Mucosa of gallbladder (tissue), 1 donor: ENCODE measurements at regions not wholly inside any gene's neighbourhood (a gene's known extent, or its start where the extent isn't known, plus 50 kb on each side); places are given as distances from the start of the nearest gene placed in this dataset.

Source experiments
- DNase-seq: peaks from one replicate; pipeline ENCODE4 v3.0.0-alpha.2; 2020; ENCODE audit warnings: low spot score
- donor health status: DM: no; HTN: no; CAD: no.

DNA sequence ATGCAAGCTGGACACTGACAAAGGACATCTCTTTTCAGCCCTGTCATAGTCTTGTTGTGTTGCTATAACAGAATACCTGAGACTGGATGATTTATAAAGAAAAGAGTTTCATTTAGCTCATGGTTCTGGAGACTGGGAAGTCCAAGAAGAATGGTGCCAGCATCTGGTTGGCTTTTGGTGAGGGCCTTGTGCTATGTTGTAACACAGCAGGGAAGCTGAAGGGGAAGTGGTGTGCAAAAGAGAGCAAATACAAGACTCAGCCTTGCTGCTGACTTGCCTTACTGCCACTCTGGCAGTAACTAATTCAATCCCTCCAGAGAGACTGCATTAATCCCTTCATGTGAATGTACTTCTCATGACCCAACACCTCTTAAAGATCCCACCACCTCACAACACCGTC is 356.3 kb upstream of the PROK2 start:
- no peak for DNase-seq

- no peak for DNase-seq
Measured at GRCh38 chr3:72139316-72139715, 354.4 kb upstream of the PROK2 start.

GRCh38 chr3:72137865-72138861 is 353.2 kb upstream of the PROK2 start:
- no peak for DNase-seq

DNA sequence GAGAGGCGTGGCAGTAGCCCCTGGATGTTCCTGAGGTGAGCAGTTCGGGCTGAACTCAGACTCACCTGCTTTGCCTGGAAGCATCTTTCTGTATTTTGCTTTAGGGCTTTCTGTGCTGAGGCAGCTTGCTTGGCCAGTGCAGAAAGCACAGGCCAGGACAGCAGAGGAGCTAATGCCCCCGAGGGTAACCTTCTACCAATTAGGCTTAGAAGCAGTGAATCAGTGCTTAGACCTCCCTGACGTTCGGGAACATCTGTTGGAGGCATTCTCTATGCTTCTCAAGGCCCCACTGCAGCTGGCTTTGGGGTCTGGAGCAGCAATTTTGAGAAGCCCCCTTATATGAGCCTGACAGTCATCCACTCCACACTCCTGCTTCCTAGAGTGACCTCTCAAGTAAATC is 350.7 kb upstream of the PROK2 start:
- no peak for DNase-seq

GRCh38 chr3:72134989-72135451 is 350.1 kb upstream of the PROK2 start:
- no peak for DNase-seq

GRCh38 chr3:72133329-72134011 is 348.5 kb upstream of the PROK2 start:
- peak; percentile 28 for DNase-seq

DNA sequence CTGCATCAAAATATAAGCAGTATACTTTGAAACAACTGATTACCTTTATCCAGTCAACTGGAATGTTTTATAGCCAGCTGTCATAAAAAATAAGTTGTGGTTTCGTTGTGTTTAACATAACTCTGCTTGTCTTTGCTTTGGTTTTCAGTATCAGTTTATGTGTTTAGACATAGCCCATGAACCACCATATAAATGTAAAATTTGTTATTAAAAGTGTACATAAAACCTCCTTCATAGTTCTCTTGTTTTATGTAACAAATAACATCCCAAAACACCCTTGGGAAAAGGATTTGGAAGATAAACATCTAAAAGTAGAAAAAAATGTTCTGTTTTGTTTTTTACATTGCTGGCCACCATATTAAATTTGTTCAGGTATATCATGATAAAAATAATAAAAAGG is 347.0 kb upstream of the PROK2 start:
- no peak for DNase-seq

- DNase-seq, result no peak
Measured at GRCh38 chr3:72130565-72130964, 345.6 kb upstream of the PROK2 start.

GRCh38 chr3:72129501-72130094 is 344.6 kb upstream of the PROK2 start:
- no peak for DNase-seq

DNA sequence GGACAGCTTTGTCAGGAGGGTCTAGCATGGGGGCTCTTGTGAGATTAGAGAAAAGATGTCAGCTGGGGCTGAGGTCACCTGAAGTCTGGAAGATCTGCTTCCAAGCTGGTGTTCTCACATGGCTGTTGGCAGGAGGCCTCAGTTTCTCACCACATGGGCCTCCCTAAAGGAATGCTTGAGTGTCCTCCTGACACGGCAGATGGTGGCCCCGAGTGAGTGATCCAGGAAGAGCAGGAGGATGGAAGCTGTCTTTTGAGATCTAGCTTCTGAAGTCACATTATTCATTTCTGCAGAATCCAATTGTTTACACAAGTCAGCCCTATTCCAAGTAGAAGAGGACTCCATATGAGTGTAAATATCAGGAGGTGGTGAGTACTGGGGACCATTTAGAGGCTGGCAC is 344.0 kb upstream of the PROK2 start:
- no peak for DNase-seq

DNA sequence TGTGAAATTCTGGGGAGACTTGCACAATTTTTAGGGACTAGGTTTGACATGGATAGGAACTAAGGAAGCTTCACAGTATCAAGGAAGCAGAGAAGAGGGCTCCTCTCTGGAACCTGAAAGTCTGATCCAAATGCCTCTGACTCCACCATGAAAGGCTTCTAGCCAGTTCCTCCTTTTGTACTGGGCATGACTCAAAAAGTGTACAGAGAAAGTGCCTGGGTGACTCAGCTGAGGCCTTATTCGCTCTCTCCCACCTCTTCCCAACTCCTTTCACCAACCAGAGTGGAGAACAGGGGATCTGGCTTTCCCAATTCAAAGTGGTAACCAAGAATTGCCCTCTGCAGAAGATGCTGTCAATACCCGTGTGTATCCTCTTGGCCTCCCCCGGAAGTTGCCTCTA is 342.9 kb upstream of the PROK2 start:
- no peak for DNase-seq

DNA sequence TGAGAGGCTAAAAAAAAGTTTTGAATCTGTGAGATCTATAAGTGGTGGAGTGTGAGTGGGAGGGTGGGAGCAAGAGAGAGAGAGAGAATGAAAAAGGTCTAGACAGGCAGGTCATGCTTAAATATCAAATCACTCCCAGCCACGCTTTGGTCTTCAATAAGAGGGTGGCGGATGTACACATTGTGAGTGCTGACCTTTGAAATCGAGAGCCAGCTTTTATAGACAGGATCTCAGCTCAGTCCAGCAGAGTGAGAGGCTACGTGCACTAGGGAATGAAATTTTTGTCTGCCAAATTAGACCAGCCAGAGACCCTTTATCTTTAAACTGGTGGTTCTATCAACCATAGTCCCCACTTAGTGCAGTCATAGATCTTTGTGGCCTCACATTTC is 342.3 kb upstream of the PROK2 start:
- DNase-seq, result no peak

- no peak for DNase-seq
Measured at GRCh38 chr3:72126441-72127223, 341.7 kb upstream of the PROK2 start.

DNA sequence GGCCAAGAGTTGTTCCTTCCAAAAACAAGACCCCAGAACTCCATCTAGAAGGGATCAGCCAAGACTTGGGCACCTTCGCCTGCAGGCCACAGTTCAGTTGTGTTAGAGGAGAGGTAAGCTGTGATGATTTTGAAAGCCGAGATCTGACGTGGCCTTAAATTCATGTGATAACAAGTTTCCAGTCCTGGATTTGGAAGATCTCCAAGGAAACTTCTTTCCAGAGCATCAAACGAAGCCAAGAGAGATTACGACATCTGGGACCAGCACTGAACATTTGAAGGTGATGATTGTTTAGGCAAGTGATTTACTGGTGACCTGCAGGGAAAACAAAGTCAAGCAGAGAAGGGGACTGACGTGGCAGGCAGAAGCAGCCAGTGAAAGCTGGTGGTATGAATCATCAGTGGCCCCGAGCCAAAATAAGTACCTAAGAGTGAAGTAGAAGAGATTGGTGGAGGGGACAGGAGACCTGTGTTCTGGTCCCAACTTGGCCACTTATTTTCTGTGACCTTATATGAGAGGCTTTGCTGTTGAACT is 339.0 kb upstream of the PROK2 start:
- peak; percentile 86 for DNase-seq

DNA sequence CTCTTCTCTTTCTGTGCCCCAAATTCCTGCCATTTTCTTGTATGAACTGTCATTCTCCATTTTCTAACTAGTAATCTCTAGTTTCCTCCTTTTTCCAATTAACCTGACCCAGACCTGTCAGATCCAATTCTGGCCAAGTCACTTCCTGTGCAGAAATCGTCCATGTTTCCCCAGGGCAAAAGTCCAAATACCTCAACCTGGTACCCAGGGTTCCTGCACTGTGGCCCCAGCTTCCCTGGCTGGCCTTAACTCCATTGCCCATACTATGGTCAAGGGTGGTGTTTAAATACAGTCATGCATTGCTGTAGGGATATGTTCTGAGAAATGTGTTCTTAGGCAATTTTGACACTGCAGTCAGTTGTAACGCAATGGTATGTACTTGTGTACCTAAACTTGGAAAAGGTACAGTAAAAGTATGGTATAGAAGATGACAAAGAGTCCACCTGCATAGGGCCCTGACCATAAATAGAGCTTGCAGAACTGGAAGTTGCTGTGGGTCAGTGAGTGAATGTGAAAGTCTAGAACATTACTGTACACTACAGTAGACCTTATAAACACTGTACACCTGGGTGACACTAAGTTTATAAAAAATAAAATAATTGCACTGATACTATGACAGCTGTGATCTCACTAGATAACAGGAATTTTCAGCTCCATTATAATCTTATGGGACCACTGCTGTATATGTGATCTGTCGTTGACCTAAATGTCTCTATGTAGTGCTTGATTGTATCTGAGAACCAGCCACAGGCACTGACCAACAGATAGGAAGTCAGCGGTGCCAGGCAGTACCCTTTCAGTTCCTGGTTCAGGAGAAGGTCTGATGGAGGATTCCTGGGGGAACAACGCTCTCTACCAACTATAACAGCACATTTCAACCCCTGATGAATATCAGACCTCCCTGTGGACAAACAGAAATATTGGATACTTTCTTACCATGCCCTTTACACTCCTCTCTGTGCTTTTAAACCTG is 336.1 kb upstream of the PROK2 start:
- DNase-seq, result no peak

- DNase-seq, result no peak
Measured at GRCh38 chr3:72120039-72120438, 335.1 kb upstream of the PROK2 start.

DNA sequence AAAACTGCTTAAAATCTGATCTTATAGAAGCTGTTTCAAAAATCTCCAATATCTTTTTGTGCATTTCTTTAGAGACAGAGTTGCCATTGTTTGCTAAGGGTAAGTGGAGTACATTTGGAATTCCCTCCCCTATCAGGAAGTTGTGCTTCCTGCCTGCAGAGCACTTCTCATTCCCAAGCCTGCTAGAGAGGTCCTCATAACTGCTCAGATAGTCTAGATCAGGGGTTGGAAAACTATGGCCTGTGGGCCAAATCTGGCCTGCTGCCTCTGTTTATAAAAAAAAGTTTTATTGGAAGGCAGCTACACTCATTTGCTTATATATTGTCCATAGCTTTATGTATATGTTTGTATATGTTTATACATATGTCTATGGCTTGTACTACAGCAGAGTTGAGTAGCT is 333.7 kb upstream of the PROK2 start:
- DNase-seq, result no peak

DNA sequence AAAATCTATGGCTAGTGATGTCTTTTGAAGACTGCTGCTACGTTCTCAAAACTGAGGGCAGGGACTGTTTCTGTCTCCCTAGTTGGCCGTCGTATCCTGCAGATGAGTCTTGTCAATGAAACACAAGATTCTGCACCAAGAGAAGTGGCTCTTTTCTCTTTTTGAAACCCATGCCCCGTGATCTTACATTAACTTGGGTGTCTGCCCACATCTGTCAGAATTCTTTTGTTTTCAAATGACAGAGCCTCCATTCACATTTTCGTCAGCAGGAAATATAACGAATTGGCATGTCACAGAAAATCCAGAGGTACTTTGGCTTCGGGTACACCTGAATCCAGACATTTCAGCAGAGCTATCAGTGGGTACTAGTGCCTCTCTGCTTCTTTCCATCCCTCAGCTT is 331.3 kb upstream of the PROK2 start:
- DNase-seq, result no peak

- no peak for DNase-seq
Measured at GRCh38 chr3:72115307-72115706, 330.4 kb upstream of the PROK2 start.

GRCh38 chr3:72114773-72115172 is 329.8 kb upstream of the PROK2 start:
- no peak for DNase-seq
